Astrocyte of the hippocampus (primary cell): ENCODE measurements at regions not wholly inside any gene's neighbourhood (a gene's known extent, or its start where the extent isn't known, plus 50 kb on each side); places are given as distances from the start of the nearest gene placed in this dataset.
"Not testable (repeated sequence)": the region's sequence is repeated elsewhere in the genome, so short reads cannot be mapped to it uniquely, and the experiment has no call there.

Experiments used
- DNase-seq: peaks from one replicate; pipeline ENCODE4 v3.0.0; 2011; ENCODE audit warnings: low read depth, low spot score

DNA sequence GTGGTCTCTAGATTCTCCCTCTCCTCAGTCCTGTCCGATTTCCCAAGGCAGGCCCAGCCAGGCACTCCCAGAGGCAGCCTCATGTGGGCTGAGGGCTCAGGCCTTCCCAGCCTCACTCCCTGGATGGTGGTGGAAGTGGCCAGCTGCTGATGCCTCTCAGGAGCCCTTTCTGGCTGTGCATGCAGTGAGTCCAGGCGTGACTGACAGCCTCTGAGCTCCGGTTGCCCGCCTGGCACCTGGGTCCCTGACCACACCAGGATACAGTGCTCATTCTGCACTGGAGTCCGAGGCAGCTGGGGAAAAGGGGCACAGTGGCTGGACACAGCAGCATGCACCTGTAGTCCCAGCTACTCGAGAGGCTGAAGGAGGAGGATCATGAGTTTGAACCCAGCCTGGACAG, 132.6 kb downstream of the CUL2 start:
- DNase-seq = no peak

DNA sequence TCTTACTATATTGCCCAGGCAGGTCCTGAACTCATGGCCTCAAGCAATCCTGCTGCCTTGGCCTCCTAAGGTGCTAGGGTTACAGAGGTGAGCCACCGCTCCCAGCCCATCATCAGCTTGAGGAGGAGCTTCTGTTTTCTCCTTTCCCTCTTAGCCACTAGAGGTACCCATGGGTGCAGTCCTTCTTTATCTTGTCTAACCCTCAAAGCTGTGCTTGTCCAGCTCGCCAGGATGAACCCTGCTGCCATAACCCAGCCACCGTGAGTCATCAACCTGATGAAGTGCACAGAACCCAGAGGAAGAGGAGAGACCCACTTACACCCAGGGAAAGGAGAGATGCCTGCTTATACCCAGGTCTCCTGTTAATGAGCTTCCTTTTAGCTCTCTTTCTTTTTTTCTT, 133.4 kb downstream of the CUL2 start:
- no peak for DNase-seq

DNA sequence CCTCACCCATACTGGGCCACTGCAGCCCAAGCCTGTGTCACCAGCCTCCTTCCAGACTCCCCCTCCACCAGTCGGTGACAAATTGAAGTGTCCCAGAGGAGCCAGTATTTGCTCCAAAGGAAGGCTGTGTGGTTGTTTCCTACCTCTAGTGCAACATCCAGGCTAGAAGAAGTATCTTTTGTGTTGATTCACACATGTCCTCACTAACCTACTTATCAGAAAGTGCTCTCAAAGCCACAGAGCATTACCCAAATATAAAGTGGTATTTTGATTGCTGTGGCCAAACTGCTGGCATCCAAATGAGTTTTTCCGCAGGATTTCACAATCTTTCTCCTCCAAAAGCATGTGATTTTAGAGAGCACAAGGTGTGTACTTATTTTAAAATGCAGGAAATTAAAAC, 134.8 kb downstream of the CUL2 start:
- DNase-seq = peak; percentile 71

DNA sequence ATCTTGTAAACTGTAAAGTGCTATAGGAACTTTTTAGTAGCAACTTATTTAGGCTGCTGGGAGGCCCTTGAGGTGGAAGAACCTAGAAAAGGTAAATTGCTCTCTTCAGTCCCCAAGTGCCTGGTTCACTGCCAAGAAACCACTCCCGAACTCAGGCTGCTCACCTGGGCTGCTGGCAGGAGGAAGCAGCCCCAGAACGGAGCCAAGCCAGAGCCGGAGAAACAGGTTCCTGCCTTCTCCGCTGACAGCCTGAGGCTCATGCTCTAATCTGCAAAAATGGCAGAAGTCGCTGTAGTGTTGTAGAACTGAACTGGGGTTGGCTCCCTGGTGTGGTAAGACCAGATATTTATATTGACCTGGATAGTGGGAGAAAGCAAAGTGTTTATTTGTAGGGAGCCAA, 136.0 kb downstream of the CUL2 start:
- no peak for DNase-seq

- DNase-seq = peak; percentile 86
Measured at GRCh38 chr10:34951263-34951887, 136.3 kb upstream of the PARD3 start.

DNA sequence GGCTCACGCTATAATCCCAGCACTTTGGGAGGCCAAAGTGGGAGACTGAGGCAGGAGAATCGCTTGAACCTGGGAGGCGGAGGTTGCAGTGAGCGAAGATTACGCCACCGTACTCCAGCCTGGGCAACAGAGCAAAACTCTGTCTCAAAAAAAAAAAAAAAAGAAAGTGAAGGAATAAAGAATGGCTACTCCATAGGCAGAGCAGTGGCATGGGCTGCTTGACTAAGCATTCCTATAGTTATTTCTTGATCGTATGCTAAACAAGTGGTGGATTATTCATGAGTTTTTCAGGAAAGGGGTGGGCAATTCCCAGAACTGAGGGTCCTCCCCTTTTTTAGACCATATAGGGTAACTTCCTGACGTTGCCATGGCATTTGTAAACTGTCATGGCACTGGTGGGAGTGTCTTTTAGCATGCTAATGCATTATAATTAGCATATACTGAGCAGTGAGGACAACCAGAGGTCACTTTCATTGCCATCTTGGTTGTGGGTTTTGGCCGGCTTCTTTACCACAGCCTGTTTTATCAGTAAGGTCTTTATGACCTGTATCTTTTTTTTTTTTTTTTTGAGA, 130.9 kb upstream of the PARD3 start:
- DNase-seq = not testable (repeated sequence)

- peak; percentile 49 for DNase-seq
Measured at GRCh38 chr10:34941471-34942357, 126.6 kb upstream of the PARD3 start.

DNA sequence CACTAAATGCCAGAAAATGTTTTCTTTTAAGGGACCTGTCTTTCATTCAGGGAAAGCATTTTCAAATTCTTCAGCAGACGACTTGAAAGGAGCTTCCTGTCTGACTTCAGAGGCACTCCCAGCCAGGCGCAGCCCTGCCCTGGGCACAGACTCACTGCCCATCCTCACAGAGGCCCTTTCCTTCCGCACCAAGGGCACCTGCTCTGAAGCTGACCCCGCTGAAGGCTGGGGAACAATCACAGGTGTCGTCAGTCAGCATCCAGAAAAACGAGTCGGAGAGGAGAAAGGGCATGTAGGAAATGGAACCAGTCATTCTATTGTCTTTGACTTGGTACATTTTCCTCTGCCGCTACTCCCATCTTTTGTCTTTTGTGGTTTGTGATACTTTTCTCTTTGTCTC, 125.3 kb upstream of the PARD3 start:
- DNase-seq = no peak

DNA sequence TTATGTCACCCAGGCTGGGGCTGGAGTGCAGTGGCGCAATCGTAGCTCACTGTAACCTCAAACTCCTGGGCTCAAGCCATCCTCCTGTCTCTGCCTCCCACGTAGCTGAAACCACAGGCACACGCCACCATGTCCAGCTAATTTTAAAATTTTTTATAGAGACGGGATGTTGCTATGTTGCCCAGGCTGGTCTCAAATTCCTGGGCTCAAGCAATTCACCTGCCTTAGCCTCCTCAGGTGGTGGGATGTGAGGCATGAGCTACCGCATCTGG, 123.2 kb upstream of the PARD3 start:
- peak; percentile 35 for DNase-seq

- peak; percentile 35 for DNase-seq
Measured at GRCh38 chr10:34937643-34938398, 122.7 kb upstream of the PARD3 start.

DNA sequence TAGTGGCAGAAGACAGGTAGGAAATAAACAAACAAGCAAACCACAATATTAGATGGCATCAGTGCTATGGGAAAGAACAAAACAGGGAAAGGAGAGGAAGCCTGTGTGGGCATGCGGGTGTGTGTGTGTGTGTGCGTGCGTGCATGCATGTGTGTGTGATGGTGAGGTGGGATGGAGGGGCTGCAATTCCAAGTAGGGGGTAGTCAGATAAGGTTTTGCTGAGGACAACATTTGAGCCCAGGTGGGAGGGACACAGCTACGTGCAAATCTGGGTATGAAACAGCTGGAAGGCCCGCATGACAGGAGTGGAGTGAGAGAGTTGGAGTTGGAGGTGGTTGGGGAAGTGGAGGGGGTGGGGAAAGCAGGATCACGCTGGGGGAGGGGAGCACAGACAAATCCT, 121.0 kb upstream of the PARD3 start:
- DNase-seq = no peak

GRCh38 chr10:34933676-34934075, 118.6 kb upstream of the PARD3 start:
- peak; percentile 33 for DNase-seq

GRCh38 chr10:34932235-34932634, 117.1 kb upstream of the PARD3 start:
- no peak for DNase-seq

DNA sequence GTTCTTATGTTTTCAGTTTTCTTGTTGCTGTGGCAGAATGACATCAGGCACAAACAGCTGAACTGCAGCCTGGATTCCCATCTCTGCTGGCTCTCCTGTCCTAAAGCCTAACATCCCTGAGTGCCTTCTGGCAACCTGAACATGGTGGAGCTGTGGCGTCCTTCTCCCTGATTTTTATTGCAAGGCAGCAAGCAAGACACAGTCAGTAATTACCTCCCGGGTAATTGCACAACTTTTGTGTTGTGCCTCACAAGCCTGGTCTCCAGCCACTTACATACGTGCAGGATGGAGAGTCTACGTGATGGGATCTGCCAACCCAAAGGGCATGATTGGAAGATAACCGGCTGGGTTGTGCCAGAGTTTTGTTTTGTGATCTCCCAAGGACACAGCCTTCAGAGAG, 116.1 kb upstream of the PARD3 start:
- DNase-seq = no peak

GRCh38 chr10:34922138-34922537, 107.0 kb upstream of the PARD3 start:
- no peak for DNase-seq

GRCh38 chr10:34920578-34920977, 105.5 kb upstream of the PARD3 start:
- no peak for DNase-seq

- DNase-seq = peak; percentile 59
Measured at GRCh38 chr10:34918776-34919315, 103.8 kb upstream of the PARD3 start.

- DNase-seq = no peak
Measured at GRCh38 chr10:34918060-34918775, 103.1 kb upstream of the PARD3 start.

GRCh38 chr10:34916314-34916713, 101.2 kb upstream of the PARD3 start:
- peak; percentile 83 for DNase-seq

DNA sequence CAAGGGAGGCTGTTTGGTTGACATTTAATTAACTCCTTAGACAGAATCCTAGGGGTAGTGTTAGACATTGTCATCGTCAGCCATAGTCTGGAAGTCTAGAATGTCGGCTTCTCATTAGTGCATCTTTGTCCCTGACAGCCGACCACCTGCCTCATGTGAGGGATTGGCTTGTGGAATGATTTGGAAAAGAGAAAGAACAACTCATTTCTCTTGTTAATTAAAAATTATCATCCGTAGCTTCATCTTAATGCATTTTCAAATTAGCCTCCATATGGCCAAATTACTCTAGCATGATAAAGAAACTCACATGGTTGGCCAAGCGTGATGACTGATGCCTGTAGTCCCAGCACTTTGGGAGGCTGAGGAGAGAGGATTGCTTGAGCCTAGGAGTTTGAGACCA, 97.7 kb upstream of the PARD3 start:
- DNase-seq = no peak

- no peak for DNase-seq
Measured at GRCh38 chr10:34911661-34912205, 96.6 kb upstream of the PARD3 start.
